ENCODE measurements at regions not wholly inside any gene's neighbourhood (a gene's known extent, or its start where the extent isn't known, plus 50 kb on each side); places are given as distances from the start of the nearest gene placed in this dataset.

- H3K4me3 Mint-ChIP-seq (ENCODE audit: low read depth, unreplicated experiment): no peak overlapping the region
- no peak overlapping the region for H3K27ac Mint-ChIP-seq (ENCODE audit: unreplicated experiment)
- no peaks in the 10 kb centered on the region for H3K9me3 Mint-ChIP-seq (ENCODE audit: low read depth, unreplicated experiment)
- CTCF ChIA-PET: no interaction called here
- no TSS peak for BruUV-seq (replicated peaks)
- intact Hi-C loops (cut with micrococcal nuclease; ENCODE audit: unreplicated experiment): no loop called here
- H3K4me1 Mint-ChIP-seq (ENCODE audit: low read depth, unreplicated experiment): no peaks in the 10 kb centered on the region
- no peaks in the 10 kb centered on the region for H3K36me3 Mint-ChIP-seq (ENCODE audit: insufficient read depth, unreplicated experiment)
- DNase-seq: no peak
- peaks cover 81% of the 10 kb centered on the region for H3K27me3 Mint-ChIP-seq (ENCODE audit: unreplicated experiment)
- TF ChIP-seq CTCF (IDR thresholded peaks at IDR 0.05; ENCODE audit: unreplicated experiment): no peak
These were observed 62.6 kb downstream of the MIS18A start for GRCh38 chr21:32216293-32216692.

GRCh38 chr21:32215306-32215685 is 63.6 kb downstream of the MIS18A start:
- Mint-ChIP-seq H3K4me1 (ENCODE audit: low read depth, unreplicated experiment) (no peaks in the 10 kb centered on the region), H3K27me3 (ENCODE audit: unreplicated experiment) (peaks cover 78% of the 10 kb centered on the region), H3K36me3 (ENCODE audit: insufficient read depth, unreplicated experiment) (no peaks in the 10 kb centered on the region), H3K9me3 (ENCODE audit: low read depth, unreplicated experiment) (no peaks in the 10 kb centered on the region), H3K27ac (ENCODE audit: unreplicated experiment) (no peak overlapping the region), H3K4me3 (ENCODE audit: low read depth, unreplicated experiment) (no peak overlapping the region)
- intact Hi-C loops (cut with micrococcal nuclease; ENCODE audit: unreplicated experiment): no loop called here
- DNase-seq: no peak
- TF ChIP-seq CTCF (IDR thresholded peaks at IDR 0.05; ENCODE audit: unreplicated experiment): no peak
- BruUV-seq (replicated peaks): no TSS peak
- CTCF ChIA-PET: no interaction called here

- Mint-ChIP-seq H3K4me1 (ENCODE audit: low read depth, unreplicated experiment) (no peaks in the 10 kb centered on the region), H3K27ac (ENCODE audit: unreplicated experiment) (no peak overlapping the region), H3K9me3 (ENCODE audit: low read depth, unreplicated experiment) (no peaks in the 10 kb centered on the region), H3K36me3 (ENCODE audit: insufficient read depth, unreplicated experiment) (no peaks in the 10 kb centered on the region), H3K4me3 (ENCODE audit: low read depth, unreplicated experiment) (no peak overlapping the region), H3K27me3 (ENCODE audit: unreplicated experiment) (peaks cover 73% of the 10 kb centered on the region)
- no TSS peak for BruUV-seq (replicated peaks)
- no peak for DNase-seq
- CTCF ChIA-PET: no interaction called here
- intact Hi-C loops (cut with micrococcal nuclease; ENCODE audit: unreplicated experiment): no loop called here
- TF ChIP-seq CTCF (IDR thresholded peaks at IDR 0.05; ENCODE audit: unreplicated experiment): no peak
These were observed 64.1 kb downstream of the MIS18A start for GRCh38 chr21:32214654-32215305.

- BruUV-seq (replicated peaks): no TSS peak
- Mint-ChIP-seq H3K27me3 (ENCODE audit: unreplicated experiment) (peaks cover 66% of the 10 kb centered on the region), H3K9me3 (ENCODE audit: low read depth, unreplicated experiment) (no peaks in the 10 kb centered on the region), H3K27ac (ENCODE audit: unreplicated experiment) (no peak overlapping the region), H3K36me3 (ENCODE audit: insufficient read depth, unreplicated experiment) (no peaks in the 10 kb centered on the region), H3K4me3 (ENCODE audit: low read depth, unreplicated experiment) (no peak overlapping the region), H3K4me1 (ENCODE audit: low read depth, unreplicated experiment) (no peaks in the 10 kb centered on the region)
- DNase-seq: no peak
- intact Hi-C loops (cut with micrococcal nuclease; ENCODE audit: unreplicated experiment): no loop called here
- CTCF ChIA-PET: no interaction called here
- TF ChIP-seq CTCF (IDR thresholded peaks at IDR 0.05; ENCODE audit: unreplicated experiment): no peak
These were observed 66.7 kb downstream of the MIS18A start for GRCh38 chr21:32212116-32212515.
